Spleen (tissue), 7 donors: ENCODE measurements at regions not wholly inside any gene's neighbourhood (a gene's known extent, or its start where the extent isn't known, plus 50 kb on each side); places are given as distances from the start of the nearest gene placed in this dataset.

Experiments used
- POLR2A ChIP-seq, 3 donors: fragments of 450-650 bp; IDR thresholded peaks; one replicate each; pipeline ENCODE4 v1.5.1; 2017; ENCODE audit warnings: antibody characterized with exemption in 3 of 3, mild to moderate bottlenecking in 1 of 3
- POLR2AphosphoS5 ChIP-seq, 3 donors: sonication (generic); formaldehyde crosslinking; IDR thresholded peaks; one replicate each; pipeline ENCODE4 v1.5.1; 2017; ENCODE audit warnings: antibody characterized with exemption in 3 of 3
- TF ChIP-seq, protein P1 (sequence below), 11 experiments: fragments of 200-600 bp in 7 of 11; fragments of 450-650 bp in 4 of 11; sonication (generic) in 4 of 11; IDR thresholded peaks in 8 of 11; conservative IDR thresholded peaks in 3 of 11; 1 replicate in 7 of 11; 2 replicates in 4 of 11; pipeline versions ENCODE4 v1.4.0 to v1.8.0; 2016 to 2021; ENCODE audit warnings: antibody characterized with exemption in 11 of 11, inconsistent platforms in 4 of 11, mild to moderate bottlenecking in 1 of 11
- donor health status: DM: no; HTN: no; CAD: no; lungs with moderate emphysema.
- donor health status: DM: no; HTN: no; CAD: no.
- donor health status: DM: no; HTN: no; CAD: no.

DNA sequence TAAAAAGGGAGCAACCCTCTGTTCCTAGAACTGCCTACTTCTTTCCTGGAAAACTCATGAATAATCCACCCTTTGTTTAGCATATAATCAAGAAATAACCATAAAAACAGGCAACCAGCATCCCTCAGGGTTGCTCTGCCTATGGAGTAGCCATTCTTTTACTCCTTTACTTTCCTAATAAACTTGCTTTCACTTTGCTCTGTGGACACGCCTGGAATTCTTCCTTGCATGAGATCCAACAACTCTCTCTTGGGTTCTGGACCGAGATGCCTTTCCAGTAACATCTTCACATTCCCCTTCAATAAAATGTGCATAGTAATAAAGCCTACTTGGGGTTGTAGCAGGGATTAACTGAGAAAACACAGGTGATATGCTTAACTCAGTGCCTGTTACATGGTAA is 286.4 kb upstream of the AMIGO2 start:
- TF ChIP-seq, protein P1, sequence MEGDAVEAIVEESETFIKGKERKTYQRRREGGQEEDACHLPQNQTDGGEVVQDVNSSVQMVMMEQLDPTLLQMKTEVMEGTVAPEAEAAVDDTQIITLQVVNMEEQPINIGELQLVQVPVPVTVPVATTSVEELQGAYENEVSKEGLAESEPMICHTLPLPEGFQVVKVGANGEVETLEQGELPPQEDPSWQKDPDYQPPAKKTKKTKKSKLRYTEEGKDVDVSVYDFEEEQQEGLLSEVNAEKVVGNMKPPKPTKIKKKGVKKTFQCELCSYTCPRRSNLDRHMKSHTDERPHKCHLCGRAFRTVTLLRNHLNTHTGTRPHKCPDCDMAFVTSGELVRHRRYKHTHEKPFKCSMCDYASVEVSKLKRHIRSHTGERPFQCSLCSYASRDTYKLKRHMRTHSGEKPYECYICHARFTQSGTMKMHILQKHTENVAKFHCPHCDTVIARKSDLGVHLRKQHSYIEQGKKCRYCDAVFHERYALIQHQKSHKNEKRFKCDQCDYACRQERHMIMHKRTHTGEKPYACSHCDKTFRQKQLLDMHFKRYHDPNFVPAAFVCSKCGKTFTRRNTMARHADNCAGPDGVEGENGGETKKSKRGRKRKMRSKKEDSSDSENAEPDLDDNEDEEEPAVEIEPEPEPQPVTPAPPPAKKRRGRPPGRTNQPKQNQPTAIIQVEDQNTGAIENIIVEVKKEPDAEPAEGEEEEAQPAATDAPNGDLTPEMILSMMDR (IDR thresholded peaks at IDR 0.05 in 8 of 11, conservative IDR thresholded peaks at IDR 0.05 in 3 of 11): no peak
- TF ChIP-seq POLR2A (IDR thresholded peaks at IDR 0.05) (no peak), POLR2AphosphoS5 (IDR thresholded peaks at IDR 0.05) (no peak)
